ENCODE measurements at regions not wholly inside any gene's neighbourhood (a gene's known extent, or its start where the extent isn't known, plus 50 kb on each side); places are given as distances from the start of the nearest gene placed in this dataset.
"Not testable (repeated sequence)": the region's sequence is repeated elsewhere in the genome, so short reads cannot be mapped to it uniquely, and the experiment has no call there.

DNA sequence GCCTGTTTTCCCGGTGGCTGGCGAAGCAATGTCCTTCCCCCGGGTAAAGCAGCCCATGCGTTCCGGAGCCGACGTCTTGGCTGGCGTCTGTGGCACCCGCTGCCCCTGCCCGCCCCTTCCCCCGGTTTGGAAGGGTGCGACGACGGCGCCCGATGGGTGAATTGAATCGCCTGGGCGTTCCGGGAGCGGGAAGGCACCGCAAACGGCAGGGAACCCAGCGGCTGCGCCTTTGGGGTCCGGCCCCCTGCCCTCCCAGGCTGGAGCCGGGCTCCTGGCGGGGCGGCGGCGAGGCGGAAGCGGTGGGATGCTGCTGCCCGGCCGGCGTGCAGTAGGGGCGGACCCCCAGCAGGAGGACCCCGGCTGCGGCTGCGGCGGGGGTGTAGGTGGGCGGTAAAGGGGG is 123.6 kb upstream of the RHOU start:
- not testable (repeated sequence) for DNase-seq

DNA sequence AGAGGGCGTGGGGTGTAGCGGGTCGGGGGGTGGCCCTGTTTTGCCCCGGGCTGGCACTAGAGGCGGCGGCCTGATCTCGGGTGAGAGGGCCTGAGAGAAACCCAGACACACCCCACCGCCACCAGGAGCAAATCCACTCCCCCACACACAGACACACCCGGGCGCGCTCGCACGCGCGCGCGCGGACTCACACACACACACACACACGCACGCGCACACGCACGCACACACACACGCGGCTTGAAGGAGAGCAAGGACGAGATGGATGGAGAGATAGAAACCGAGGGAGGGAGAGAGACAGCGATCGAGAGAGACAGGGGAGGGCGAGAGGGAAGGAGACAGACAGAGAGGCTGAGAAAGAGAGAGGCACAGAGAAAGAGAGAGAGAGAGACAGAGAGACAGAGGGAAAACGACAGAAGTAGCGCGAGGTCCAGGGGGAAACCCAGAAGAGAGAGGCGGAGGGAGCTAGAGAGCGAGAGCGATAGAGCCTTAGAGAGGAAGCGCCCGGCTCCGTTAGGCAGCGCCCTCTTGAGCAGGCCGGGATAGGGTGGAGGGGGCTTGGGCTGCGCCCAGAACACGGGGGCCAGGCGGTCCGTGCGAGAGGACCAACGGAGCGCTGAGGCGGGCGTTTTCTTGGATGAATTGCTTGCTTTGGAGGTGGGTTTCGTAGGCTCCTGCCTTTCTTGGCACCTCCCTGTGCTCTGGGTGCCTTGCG is 113.1 kb upstream of the RHOU start:
- DNase-seq, result not testable (repeated sequence)

DNA sequence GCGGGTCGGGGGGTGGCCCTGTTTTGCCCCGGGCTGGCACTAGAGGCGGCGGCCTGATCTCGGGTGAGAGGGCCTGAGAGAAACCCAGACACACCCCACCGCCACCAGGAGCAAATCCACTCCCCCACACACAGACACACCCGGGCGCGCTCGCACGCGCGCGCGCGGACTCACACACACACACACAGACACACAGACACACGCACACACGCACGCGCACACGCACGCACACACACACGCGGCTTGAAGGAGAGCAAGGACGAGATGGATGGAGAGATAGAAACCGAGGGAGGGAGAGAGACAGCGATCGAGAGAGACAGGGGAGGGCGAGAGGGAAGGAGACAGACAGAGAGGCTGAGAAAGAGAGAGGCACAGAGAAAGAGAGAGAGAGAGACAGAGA is 108.8 kb upstream of the RHOU start:
- DNase-seq, result not testable (repeated sequence)

DNA sequence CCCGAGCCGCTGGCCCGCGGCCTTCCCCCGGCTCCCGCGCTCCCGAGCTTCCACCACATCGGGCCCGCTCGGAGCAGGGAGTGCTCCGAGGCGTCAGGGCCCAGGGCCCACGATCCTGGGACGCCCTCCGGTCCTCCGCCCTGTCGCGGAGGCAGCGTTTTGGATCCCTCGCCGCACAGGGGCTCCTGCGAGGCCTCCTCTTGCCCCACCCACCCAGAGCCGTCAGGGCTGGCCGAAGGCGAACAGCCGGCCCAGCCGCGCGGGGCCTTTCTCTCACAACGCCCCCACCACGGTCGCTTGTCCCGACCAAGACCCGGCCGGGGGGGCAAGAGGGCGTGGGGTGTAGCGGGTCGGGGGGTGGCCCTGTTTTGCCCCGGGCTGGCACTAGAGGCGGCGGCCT is 102.4 kb upstream of the RHOU start:
- DNase-seq, result not testable (repeated sequence)

DNA sequence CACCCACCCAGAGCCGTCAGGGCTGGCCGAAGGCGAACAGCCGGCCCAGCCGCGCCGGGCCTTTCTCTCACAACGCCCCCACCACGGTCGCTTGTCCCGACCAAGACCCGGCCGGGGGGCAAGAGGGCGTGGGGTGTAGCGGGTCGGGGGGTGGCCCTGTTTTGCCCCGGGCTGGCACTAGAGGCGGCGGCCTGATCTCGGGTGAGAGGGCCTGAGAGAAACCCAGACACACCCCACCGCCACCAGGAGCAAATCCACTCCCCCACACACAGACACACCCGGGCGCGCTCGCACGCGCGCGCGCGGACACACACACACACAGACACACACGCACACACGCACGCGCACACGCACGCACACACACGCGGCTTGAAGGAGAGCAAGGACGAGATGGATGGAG is 100.0 kb upstream of the RHOU start:
- DNase-seq, result not testable (repeated sequence)

DNA sequence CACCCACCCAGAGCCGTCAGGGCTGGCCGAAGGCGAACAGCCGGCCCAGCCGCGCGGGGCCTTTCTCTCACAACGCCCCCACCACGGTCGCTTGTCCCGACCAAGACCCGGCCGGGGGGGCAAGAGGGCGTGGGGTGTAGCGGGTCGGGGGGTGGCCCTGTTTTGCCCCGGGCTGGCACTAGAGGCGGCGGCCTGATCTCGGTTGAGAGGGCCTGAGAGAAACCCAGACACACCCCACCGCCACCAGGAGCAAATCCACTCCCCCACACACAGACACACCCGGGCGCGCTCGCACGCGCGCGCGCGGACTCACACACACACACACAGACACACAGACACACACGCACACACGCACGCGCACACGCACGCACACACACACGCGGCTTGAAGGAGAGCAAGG is 97.8 kb upstream of the RHOU start:
- not testable (repeated sequence) for DNase-seq

DNA sequence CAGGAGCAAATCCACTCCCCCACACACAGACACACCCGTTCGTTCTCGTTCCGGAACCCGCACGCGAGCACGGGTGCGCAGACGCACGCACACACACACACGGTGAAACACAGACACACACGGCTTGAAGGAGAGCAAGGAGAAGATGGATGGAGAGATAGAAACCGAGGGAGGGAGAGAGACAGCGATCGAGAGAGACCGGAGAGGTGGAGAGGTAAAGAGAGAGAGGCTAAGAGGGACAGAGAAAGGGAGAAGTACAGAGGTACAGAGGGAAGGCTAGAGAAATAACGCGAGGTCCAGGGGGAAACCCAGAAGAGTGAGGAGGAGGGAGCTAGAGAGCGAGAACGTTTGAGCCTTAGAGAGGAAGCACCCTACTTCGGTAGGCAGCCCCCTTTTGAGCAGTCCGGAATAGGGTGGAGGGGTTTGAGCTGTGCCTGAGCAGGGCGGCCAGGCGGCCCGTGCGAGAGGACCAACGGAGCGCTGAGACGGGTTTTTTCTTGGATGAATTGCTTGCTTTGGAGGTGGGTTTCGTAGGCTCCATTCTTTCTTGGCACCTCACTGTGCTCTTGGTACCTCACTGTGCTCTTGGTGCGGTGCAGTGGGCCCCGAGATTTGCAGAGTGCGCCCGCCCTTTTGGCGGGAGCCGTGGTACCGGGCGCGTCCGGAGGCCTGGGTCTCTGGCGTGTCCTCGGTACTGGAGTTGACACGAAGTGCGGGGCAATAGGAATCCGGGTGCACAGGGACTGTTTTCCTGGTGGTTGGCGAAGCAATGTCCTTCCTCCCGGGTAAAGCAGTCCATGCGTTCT is 88.4 kb upstream of the RHOU start:
- DNase-seq, result no peak

DNA sequence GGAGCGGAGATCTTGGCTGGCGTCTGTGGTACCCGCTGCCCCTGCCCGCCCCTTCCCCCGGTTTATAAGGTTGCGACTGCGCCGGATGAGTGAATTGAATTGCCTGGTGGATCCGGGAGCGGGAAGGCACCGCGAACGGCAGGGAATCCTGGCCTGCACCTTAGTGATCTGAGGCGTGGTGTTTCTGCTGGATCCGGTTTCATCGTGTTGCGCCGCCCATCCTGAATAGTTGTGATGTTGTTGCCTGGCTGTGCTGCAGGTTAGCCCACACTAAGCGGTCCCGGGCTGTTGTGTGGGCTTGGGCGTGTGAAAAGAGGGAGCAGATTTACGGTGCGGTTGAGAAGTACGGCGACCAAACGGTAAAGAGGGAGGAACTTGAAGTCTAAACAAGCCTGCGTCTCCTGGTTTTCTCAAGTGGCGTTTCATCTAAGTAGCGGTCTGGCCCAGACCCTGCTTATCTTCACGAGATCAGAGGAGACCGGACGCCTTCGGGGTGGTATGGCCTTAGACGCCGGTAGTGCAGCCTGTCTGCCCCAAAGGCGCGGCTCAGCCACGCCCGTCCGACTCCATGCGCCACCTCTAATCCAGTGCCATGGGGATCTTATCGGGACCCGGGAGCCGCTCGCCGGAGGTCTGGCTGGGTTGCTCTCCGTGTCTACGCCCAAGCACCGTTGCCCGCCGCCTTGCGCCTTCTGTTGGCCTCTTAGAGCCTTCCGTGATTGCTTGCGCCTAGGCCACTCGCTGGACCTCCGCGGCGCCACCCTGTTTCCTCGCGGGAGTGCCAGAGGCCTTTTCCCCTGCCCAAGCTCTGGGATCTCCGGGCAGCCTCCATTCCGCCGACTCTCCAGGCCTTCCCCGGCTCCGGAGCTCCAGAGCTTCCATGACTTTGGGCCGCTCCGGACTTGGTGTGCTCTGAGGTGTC is 87.5 kb upstream of the RHOU start:
- DNase-seq, result no peak

DNA sequence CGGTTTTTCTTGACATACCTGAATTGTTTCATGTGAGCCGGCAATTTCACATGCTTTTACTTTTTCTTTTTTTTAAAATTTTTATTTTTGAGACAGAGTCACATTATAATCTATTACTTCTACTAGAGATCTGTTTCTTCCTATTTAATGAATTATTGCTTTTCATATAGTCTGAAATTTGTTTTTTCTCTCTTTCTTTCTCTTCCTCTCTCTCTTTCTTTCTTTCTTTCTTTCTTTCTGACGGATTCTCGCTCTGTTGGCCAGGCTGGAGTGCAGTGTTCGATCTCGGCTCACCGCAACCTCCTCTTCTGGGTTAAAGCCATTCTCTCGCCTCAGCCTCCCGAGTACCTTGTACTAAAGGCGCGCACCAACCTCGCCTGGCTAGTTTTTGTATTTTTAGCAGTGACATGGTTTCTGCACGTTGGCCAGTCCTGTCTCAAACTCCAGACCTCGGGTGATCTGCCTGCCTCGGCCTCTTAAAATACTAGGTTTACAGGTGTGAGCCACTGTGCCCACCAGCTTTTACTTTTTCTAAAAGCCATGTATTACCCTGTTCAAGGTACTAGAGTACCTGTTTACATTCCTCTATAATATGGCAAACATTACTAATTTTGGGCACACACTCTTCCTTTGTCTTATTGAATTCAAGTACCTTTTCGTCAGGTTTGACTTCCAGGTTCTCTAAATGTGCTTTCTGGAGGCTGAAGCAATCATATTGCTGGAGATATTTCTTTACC is 86.5 kb upstream of the RHOU start:
- no peak for DNase-seq

DNA sequence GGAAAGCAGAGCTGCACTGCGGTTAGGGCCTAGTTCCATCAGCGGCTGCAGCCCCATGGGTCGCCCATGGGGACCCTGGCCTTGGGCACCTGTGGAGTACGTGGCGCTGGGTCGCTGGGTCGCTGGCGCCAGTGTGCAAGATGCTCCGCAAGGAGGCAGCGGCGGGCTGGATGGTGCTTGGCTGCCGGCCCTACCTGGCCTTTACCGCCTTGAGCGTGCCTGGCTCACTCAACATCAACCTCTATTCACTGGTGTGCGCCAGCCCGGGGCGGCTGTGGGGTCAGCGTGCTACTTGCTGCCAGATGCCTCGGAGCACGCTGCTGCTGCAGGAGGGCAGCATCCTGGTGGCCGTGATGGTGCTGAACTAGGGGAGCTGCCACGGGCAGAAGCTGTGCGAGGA is 85.1 kb upstream of the RHOU start:
- no peak for DNase-seq

DNA sequence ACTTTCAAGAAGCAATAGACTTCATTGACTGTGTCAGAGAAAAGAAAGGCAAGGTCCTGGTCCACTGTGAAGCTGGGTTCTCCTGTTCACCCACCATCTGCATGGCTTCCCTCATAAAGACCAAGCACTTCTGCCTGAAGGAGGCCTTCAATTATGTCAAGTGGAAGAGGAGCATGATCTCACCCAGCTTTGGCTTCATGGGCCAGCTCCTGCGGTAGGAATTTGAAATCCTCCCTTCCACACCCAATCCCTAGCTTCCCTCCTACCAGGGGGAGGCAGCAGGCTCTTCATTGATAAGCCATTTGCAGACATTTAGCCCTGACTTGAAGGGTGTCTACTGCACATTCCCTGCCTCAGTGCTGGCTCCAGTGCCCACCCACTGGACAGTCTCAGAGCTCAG is 84.3 kb upstream of the RHOU start:
- DNase-seq, result no peak

DNA sequence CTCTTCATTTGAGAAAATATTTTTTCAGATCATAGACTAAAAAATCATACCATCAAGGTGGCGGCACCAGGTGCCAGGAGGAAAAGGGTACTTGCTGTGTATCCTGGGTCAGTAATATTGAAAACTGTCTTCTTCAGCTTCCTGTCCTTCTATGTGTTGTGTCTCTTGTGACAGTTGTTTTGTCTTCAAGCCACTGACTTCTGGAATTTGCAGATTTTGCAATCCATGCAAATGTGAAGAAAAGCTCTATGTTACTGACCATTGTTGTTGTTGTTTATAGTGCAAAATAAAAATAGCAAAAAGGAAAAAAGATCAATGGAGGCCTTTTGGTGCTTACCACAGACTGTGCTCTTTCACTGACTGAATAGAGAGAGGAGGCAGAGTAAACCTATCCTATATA is 83.2 kb upstream of the RHOU start:
- DNase-seq, result no peak

DNA sequence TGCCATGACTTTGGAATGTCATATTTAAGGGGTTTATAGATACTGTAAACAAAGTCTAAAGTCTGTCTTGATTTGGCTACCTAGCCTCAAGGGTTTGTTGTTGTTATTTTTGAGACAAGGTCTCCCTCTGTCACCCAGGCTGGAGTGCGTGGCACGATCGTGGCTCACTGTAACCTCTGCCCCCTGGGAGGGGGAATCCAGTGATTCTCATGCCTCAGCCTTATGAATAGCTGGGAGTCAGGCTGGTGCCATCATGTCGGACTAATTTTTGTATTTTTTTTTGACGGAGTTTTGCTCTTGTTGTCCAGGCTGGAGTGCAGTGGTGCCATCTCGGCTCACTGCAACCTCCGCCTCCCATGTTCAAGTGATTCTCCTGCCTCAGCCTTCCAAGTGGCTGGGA is 82.2 kb upstream of the RHOU start:
- not testable (repeated sequence) for DNase-seq

DNA sequence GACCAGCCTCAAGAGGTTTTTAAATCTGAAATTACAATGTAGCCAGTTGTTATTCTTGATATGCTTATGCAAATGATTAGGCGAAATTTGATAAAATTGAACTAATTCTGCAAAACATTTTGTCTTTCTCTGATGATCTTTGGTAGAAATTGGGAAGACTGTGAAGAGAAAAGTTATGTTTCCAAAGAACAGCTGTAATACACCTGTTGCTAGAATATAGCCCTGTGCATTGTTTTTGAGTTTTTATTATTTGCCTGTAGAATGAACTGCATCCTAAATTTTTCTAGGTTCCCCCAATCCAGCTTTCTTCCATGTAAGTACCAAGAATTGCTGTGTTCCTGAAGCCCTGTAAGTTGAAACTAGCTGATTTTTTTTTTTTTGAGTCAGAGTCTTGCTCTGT is 81.5 kb upstream of the RHOU start:
- DNase-seq, result no peak

DNA sequence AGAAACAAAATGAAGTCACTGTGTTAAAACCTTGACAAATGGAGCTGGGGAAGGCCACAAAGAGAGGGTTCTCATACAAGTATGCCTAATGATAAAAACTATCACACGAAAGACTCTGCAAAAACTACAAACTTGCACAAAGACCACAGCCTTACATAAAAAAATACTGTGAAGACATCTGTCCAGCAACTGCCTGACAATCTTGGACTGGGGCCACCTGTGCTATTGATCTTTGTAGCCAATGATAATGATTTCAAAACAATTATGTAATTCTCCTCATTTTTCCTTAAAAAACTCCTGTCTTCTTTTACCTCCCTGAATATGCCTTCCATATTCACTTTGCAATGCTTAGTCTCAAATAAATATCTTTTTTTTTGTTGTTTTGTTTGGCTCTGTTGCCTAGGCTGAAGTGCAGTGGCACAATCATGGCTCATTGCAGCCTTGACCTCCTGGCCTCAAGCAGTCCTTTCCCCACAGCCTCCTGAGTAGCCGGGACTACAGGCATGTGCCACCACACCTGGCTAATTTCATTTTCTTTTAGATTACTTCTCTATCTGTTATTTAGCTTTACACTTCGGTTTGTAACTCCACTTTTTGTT is 79.4 kb upstream of the RHOU start:
- DNase-seq, result no peak

DNA sequence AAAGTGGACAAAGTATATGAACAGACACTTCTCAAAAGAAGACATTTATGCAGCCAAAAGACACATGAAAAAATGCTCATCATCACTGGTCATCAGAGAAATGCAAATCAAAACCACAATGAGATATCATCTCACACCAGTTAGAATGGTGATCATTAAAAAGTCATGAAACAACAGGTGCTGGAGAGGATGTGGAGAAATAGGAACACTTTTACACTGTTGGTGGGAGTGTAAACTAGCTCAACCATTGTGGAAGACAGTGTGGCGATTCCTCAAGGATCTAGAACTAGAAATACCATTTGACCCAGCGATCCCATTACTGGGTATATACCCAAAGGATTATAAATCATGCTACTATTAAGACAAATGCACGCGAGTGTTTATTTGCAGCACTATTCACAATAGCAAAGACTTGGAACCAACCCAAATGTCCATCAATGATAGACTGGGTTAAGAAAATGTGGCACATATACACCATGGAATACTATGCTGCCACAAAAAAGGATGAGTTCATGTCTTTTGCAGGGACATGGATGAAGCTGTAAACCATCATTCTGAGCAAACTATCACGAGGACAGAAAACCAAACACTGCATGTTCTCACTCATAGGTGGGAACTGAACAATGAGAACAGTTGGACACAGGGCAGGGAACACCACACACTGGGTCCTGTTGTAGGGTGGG is 73.1 kb upstream of the RHOU start:
- not testable (repeated sequence) for DNase-seq

DNA sequence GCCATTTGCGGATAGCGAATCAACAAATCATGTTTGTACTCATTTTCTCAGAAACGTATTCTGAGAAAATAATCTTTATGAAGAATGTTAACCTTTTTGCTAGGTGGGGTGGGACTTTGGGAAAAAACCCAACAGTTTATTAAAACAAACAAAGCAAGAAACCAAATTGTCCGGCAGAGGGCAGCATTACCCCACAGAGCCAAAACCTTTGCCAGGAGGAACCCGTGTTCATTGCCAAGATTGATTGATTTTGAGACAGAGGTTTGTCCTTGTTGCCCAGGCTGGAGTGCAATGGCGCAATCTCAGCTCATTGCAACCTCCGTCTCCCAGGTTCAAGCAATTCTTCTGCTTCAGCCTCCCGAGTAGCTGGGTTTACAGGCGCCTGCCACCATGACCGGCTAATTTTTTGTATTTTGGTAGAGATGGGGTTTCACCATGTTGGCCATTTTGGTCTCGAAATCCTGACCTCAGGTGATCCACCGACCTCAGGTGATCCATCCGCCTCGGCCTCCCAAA is 70.8 kb upstream of the RHOU start:
- peak; percentile 20 for DNase-seq

DNA sequence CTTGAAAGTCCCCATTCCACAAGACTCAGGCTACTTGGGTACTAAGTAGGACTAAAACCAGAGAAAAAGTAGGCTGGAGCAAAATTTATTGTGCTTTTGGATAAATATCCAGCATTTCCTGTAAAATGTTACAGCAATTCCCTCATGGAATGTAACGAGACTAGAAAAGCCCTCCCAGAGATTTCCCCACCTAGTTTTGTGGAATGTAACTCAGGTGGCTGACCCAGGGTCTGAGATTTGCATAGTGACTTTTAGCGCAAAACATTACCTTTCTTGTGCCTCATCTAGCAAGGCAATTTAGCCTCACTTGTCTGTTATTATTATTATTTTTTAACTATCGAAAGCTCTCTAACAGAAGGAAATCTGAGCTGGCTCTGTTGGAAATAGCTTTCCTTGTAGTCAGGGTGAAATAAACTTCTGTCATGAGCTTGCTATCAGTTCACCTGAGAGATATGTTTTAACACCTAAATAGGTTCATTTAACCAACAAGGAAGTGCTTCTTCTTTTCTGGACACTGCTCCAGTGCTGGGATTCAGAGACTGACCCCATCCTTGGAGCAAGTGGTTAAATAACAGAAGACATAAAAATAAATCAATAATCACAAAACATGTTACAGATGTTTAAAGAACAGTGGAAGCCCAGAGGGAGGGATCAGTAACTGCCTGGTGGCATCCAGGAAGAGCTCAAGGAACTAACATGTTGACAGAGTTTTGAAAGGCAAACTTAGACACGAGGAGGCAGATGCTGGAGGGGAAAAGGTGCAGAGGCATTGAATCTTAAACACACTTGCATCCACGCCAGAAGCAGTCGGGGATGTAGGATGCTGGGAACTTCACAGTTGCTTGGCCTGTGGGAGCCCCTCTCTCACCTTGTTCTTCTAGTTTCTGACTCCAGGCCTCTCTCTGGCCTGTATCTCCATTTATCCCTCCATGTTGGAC is 68.3 kb upstream of the RHOU start:
- no peak for DNase-seq

DNA sequence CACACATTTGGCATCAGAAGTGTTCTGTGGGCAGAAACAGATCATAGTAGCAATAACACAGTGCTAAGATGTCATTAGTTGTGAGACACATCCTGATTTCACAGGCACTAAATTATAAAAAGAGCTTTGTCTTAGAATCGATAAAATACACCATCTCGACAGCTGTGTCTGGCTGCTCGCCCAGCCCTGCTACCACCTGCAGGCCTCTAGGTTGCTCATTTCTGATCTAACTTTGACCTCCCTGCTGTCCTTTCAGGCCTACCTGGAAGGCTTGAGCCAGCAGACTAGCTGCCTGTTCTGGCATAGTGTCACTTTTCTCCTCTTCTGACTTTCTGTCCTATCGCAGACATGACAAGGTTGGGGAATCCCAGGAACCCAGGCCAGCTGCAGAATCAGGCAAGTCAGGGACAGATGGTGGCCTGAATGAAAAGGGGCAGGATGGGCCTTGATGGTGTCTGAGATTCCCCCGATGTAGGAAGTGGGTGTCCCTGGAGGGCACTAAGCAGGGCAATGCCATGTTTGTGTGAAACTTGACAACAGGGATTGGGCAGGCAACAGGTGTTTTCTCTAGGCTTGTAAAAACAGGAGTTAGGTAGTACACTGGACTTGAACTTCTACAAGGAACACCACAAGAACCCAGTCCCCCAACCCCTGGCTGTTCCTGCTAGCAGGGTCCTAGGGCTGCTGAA is 66.6 kb upstream of the RHOU start:
- DNase-seq, result no peak

DNA sequence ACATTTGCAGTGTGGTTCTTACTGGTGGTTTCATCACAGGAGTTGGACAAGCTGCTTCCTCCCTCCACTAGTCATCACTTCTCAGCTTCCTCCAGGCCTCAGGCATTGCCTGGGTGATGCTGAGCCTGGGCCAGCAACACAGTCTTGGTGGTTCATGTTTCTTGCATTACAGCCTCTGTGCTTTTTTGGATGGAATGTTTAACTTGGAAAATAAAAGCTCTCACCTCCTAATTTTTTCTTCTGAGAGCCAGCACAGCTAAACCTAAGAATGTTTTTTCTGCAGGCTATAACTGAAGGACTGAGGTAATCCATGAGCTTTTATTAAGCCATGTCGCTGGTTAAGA is 66.1 kb upstream of the RHOU start:
- DNase-seq, result no peak
